Iris pigment epithelial cell (primary cell): ENCODE measurements at regions not wholly inside any gene's neighbourhood (a gene's known extent, or its start where the extent isn't known, plus 50 kb on each side); places are given as distances from the start of the nearest gene placed in this dataset.
"Not testable (repeated sequence)": the region's sequence is repeated elsewhere in the genome, so short reads cannot be mapped to it uniquely, and the experiment has no call there.

Experiments
- DNase-seq: peaks from one replicate; pipeline ENCODE4 v3.0.0-alpha.2; 2011; ENCODE audit warnings: low read depth

GRCh38 chr11:101292661-101293240 is 163.1 kb upstream of the PGR start:
- no peak for DNase-seq

DNA sequence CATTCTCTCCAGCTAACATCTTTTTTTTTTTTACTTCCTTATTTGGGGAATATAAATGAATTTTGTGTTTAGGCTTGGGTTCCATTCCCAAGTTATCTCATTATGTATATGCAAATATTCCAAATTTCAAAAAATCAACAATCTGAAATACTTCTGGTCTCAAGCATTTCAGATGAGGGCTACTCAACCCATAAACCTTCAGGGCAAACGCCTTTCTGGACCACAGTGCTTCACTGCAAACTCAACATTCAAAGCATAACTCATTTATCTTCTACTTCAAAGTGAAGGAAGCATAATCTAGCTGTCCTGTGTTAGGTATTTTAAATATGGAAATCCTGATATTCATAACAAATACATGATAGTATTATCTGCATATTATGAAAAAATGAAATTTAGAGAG is 161.7 kb upstream of the PGR start:
- no peak for DNase-seq

DNA sequence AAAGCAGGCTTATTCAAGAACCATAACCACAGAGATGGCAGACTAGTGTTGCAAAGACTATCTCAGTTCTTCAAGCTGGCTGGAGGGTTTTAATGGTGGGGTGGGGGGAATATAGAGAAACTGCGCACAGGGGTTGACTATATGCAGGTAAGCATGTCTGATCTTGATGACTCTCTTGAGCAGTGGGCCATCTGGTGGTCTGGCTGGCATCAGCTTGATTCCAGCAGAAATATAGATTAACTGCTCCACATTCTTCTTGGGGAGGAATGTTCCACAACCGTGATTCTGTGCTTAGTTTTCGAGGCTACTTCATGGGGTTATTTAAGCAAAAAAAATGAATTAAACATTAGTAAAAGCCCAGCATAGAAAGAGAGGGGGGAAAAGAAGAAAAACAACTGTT is 158.8 kb upstream of the PGR start:
- DNase-seq, result no peak

DNA sequence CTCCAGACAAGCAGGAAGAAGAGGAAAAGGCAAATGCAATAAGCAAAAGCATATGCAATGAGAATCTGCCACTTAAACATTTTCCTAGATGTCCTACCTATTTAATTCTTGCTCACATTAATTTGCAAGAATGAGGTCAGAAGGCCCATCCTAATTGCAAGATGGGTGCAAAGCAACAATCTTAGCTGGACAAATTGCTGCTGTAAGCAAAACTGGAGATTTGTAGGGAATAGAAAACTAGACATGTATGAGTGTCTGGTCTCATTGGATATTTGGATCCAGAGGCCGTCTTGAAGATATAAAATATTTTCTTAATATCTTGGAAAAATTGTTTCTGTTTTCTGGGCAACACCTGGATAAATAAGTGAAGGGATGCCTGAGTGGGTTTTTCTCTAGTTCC is 150.1 kb upstream of the PGR start:
- DNase-seq, result no peak

- no peak for DNase-seq
Measured at GRCh38 chr11:101278286-101278685, 148.7 kb upstream of the PGR start.

DNA sequence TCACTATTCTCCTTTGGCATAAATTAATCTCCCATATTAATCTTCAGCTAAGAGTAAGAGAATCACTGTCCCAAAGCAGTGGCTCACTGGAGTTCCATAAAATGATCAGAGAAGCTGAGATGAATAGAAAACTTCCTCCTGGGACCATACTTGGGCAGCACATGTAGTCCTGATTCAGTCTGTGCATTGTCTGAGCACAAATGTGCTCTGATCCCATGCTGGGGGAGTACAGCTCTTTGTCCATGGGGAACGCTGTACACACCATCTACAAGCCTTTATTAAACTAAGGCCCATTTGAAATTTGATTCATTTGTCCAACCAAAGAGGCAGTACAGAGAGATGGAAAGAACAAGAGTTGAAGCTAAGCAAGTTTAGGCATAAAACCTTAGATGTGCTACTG is 147.4 kb upstream of the PGR start:
- no peak for DNase-seq

DNA sequence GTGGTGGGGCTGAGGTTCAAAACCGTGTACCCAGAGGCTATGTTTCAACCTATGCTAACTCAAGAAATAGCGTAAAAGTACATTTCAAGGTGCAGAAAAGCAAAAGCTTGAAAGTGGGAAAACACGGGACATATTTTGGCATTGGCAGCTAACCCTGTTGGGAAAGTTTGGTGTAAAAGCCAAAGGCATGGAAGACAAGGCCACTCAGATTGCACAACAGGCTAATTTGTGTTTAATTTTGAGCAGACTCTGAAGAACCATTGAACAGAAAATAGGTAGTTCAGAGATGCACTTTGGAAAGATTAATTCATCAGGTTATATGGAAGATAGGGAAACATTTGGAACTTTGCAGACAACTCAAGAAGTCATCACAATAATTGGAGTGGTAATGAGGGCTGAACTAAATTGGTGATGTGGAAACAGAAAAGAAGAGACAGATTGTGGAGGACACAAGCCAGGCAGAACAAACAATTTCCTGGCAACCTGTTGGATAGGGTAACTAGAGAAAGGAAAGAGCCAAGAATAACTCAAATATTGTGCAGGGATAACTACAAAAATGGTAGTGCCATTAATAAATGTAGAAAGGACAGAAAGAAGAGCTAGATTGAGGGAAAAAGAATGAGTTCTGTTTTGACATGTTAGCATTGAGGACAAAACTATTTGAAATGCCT is 140.5 kb upstream of the PGR start:
- DNase-seq, result no peak

- DNase-seq, result no peak
Measured at GRCh38 chr11:101269390-101269789, 139.8 kb upstream of the PGR start.

GRCh38 chr11:101267654-101268053 is 138.0 kb upstream of the PGR start:
- no peak for DNase-seq

DNA sequence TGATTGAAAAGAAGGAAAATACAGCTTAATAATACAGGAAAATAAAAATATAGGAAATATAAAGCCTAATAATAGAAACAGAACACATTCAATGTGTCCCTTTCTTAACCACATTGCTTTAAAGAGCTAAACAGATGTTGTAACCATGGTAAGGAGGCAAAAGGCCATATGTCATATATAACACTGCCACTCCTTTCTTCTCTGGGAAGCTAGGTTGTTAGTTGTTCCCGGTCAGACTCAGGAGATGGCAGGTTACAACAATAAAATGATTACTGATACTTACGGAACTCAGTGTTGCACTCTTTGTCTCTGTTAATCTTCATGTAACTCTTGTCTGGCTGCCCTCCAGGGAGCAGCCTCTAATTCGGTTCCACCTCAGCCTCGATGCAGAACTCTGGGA is 134.7 kb upstream of the PGR start:
- no peak for DNase-seq

- DNase-seq, result no peak
Measured at GRCh38 chr11:101262995-101263394, 133.4 kb upstream of the PGR start.

DNA sequence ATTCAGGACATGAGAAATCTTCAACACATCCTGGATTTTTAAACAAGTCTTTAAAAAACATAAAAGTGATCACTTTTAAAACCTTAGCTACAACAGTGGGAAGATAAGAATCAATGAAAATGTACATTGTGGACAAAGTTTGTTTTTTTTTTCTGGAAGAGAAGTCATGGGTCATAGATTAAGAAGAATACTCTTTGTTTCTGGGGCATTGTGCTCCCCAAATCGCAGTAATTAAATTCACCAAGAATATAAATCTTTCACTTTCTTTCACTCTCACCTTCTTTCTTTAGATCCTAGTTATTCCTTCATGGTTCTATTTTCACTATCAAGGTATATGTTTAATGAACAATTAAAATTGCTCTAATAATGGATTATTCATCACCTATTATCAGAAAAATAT is 132.6 kb upstream of the PGR start:
- no peak for DNase-seq

GRCh38 chr11:101255036-101255435 is 125.4 kb upstream of the PGR start:
- no peak for DNase-seq

GRCh38 chr11:101254037-101254436 is 124.4 kb upstream of the PGR start:
- DNase-seq, result no peak

DNA sequence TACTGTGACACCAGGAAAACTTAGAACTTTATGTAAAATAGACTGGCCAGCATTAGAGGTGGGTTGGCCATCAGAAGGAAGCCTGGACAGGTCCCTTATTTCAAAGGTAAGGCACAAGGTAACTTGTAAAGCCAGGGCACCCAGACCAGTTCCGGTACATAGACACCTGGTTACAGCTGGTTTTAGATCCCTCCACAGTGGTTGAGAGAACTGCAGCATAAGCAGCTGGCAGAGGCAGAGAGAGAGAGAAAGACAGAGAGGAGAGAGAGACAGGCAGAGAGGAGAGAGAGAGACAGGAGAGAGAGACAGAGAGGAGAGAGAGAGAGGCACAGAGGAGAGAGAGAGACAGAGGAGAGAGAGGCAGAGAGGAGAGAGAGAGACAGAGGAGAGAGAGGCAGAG is 116.0 kb upstream of the PGR start:
- not testable (repeated sequence) for DNase-seq

DNA sequence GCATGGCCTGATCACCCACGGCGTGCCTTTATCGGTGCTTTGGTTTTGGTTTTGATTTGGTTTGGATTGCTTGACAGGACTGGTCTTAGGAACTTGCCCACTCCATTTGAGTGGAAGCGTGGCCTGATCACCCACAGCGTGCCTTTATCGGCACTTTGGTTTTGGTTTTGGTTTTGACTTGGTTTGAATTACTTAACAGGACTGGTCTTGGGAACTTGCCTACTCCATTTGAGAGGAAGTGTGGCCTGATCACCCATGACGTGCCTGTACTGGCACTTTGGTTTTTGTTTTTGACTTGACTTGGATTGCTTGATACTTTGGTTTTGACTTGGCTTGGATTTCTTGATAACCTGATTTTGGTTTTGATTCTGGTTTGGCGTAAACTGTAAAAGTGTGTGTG is 115.5 kb upstream of the PGR start:
- not testable (repeated sequence) for DNase-seq

DNA sequence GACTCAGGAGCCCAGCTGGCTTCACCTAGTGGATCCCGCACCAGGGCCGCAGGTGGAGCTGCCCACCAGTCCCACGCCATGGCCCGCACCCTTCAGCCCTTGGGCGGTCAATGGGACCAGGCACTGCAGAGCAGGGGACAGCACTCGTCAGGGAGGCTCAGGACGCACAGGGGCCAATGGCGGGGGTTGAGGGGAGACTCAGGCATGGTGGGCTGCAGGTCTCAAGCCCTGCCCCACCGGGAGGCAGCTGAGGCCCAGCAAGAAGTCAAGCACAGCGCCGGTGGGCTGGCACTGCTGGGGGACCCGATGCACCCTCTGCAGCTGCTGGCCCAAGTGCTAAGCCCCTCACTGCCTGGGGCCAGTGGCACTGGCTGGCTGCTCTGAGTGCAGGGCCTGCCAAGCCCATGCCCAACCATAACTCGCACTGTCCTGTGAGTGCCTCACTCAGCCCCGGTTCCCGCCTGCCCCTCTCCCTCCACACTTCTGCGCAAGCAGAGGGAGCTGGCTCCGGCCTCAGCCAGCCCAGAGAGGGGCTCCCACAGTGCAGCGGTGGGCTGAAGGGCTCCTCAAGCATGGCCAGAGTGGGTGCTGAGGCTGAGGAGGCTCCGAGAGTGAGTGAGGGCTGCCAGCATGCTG is 111.7 kb upstream of the PGR start:
- DNase-seq, result no peak

GRCh38 chr11:101231207-101231834 is 101.7 kb upstream of the PGR start:
- DNase-seq, result not testable (repeated sequence)

GRCh38 chr11:101226617-101227016 is 97.0 kb upstream of the PGR start:
- no peak for DNase-seq

DNA sequence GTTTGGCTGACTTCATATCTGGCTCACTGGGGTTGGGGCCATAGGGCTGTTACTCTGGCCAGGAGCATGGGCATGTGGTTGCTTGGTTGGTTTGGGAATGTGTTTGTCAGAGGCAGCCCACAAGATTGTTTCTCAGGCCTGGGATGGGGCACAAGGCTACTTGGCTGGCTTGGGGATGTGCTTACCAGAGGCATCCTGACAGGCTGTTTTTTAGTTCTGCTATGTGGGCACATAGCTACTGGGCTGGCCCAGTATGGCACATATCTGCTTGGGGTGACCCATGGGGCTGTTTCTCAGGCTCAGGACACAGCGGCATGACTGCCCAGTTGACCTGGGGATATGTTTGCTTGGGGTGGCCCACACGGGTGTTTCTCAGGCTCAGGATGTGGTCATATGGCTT is 94.6 kb upstream of the PGR start:
- no peak for DNase-seq

- not testable (repeated sequence) for DNase-seq
Measured at GRCh38 chr11:101218091-101218490, 88.5 kb upstream of the PGR start.

GRCh38 chr11:101216091-101216490 is 86.5 kb upstream of the PGR start:
- DNase-seq, result not testable (repeated sequence)

GRCh38 chr11:101215069-101215468 is 85.5 kb upstream of the PGR start:
- DNase-seq, result no peak
